HCT116 (cell line): ENCODE measurements at regions not wholly inside any gene's neighbourhood (a gene's known extent, or its start where the extent isn't known, plus 50 kb on each side); places are given as distances from the start of the nearest gene placed in this dataset.

ENCODE experiments used
- ATAC-seq: fragments of 200-7000 bp; cut with Tn5 transposase; 2 replicates; pipeline ENCODE4 v1.9.1; 2020; ENCODE audit warnings: mild to moderate bottlenecking, moderate library complexity
- BruUV-seq: library from RNA; stranded (reverse); fragments of 400-500 nt; replicated peaks from 2 replicates; lab custom pipeline; 2021; lab: Mats Ljungman, UMichigan
- CTCF ChIA-PET: fragments of 300-600 bp; sonication (Branson Sonifier 250); formaldehyde crosslinking; loops from one replicate; lab custom pipeline; 2021; ENCODE audit warnings: antibody characterized with exemption; lab: Charles Lee
- POLR2A ChIA-PET: fragments of 300-600, 350-600 bp; sonication (Branson Sonifier 250); formaldehyde crosslinking; loops from one replicate; lab custom pipeline; 2021; ENCODE audit warnings: antibody characterized with exemption; lab: Charles Lee
- RAD21 ChIA-PET, 2 experiments: fragments of 300-600 bp; sonication (Branson Sonifier 250); formaldehyde crosslinking; loops; one replicate each; lab custom pipeline; 2023; ENCODE audit warnings: low total read pairs in 2 of 2; ENCODE audit not compliant: uncharacterized antibody in 2 of 2, unreplicated experiment in 2 of 2, low non-redundant PET in 1 of 2; lab: Charles Lee
- DNase-seq: peaks from one replicate; pipeline ENCODE4 v3.0.0-alpha.2; 2010; ENCODE audit warnings: low read depth, low spot score
- H2AFZ ChIP-seq: fragments of 200-600 bp; shearing (Covaris generic), sonication (generic); 2 replicates; pipeline ENCODE4 v1.6.1; 2017; ENCODE audit warnings: low read depth, mixed run types, mixed read lengths, antibody characterized with exemption, low read length; ENCODE audit not compliant: poor library complexity, severe bottlenecking
- H3K27ac ChIP-seq: 2 replicates; pipeline ENCODE4 v1.5.1; 2012; ENCODE audit warnings: low read depth, low read length
- H3K27me3 ChIP-seq: fragments of 200-600 bp; sonication (generic); 2 replicates; pipeline ENCODE4 v1.6.1; 2016; ENCODE audit warnings: mixed run types, low read length, mixed read lengths; ENCODE audit not compliant: insufficient read depth
- H3K36me3 ChIP-seq, 2 experiments: fragments of 200-500 bp in 1 of 2; fragments of 200-600 bp in 1 of 2; sonication (Bioruptor generic) in 1 of 2; sonication (generic) in 1 of 2; 2 replicates each; pipeline versions ENCODE4 v1.5.1 to v1.6.1; 2014 to 2016; ENCODE audit warnings: low read length in 2 of 2, inconsistent platforms in 1 of 2, mixed read lengths in 1 of 2, mixed run types in 1 of 2; ENCODE audit not compliant: insufficient read depth in 2 of 2, control insufficient read depth in 1 of 2
- H3K4me1 ChIP-seq, 2 experiments: fragments of 200-600 bp in 1 of 2; sonication (generic) in 1 of 2; 2 replicates each; pipeline versions ENCODE4 v1.5.1 to v1.6.1; 2012 to 2017; ENCODE audit warnings: low read length in 2 of 2, inconsistent platforms in 1 of 2, mild to moderate bottlenecking in 1 of 2, mixed read lengths in 1 of 2, mixed run types in 1 of 2, moderate library complexity in 1 of 2; ENCODE audit not compliant: insufficient read depth in 2 of 2, control insufficient read depth in 1 of 2
- H3K4me2 ChIP-seq: fragments of 200-600 bp; sonication (generic); 2 replicates; pipeline ENCODE4 v1.6.1; 2017; ENCODE audit warnings: mixed run types, low read length, mixed read lengths
- H3K4me3 ChIP-seq, 2 experiments: fragments of 200-600 bp in 1 of 2; sonication (generic) in 1 of 2; replicated peaks in 1 of 2; 2 replicates each; pipeline ENCODE4 v1.5.1; 2011 to 2016; ENCODE audit warnings: low read length in 2 of 2, control low read depth in 1 of 2, low read depth in 1 of 2, mild to moderate bottlenecking in 1 of 2, mixed read lengths in 1 of 2, mixed run types in 1 of 2
- H3K79me2 ChIP-seq: fragments of 200-600 bp; sonication (generic); 2 replicates; pipeline ENCODE4 v1.6.1; 2017; ENCODE audit warnings: mild to moderate bottlenecking, mixed run types, low read length, moderate library complexity, mixed read lengths; ENCODE audit not compliant: insufficient read depth
- H3K9ac ChIP-seq: fragments of 200-600 bp; sonication (generic); 2 replicates; pipeline ENCODE4 v1.6.1; 2016; ENCODE audit warnings: low read length, mixed read lengths
- H3K9me2 ChIP-seq: fragments of 200-600 bp; sonication (generic), shearing (Covaris generic); 2 replicates; pipeline ENCODE4 v1.6.1; 2017; ENCODE audit warnings: mixed run types, mild to moderate bottlenecking, moderate library complexity; ENCODE audit not compliant: insufficient read depth
- H3K9me3 ChIP-seq, 2 experiments: fragments of 200-500 bp in 1 of 2; fragments of 200-600 bp in 1 of 2; sonication (Bioruptor generic) in 1 of 2; sonication (generic) in 1 of 2; 2 replicates each; pipeline ENCODE4 v1.6.1; 2014 to 2017; ENCODE audit warnings: low read length in 2 of 2, mixed read lengths in 2 of 2, inconsistent platforms in 1 of 2, low read depth in 1 of 2, mild to moderate bottlenecking in 1 of 2, mixed run types in 1 of 2, moderate library complexity in 1 of 2; ENCODE audit not compliant: control insufficient read depth in 1 of 2, insufficient read depth in 1 of 2
- H4K20me1 ChIP-seq: fragments of 200-600 bp; sonication (generic), shearing (Covaris generic); 2 replicates; pipeline ENCODE4 v1.6.1; 2017; ENCODE audit warnings: mixed run types, mild to moderate bottlenecking, moderate library complexity; ENCODE audit not compliant: insufficient read depth
- CBX3 ChIP-seq: IDR thresholded peaks from 2 replicates; pipeline ENCODE4 v1.6.1; 2012; ENCODE audit warnings: low read depth
- EGR1 ChIP-seq: IDR thresholded peaks from 2 replicates; pipeline ENCODE4 v1.6.1; 2012; ENCODE audit warnings: low read depth
- EZH2 ChIP-seq: fragments of 200-600 bp; sonication (generic); IDR thresholded peaks from 2 replicates; pipeline ENCODE4 v1.6.1; 2017; ENCODE audit warnings: antibody characterized with exemption, mixed run types
- POLR2AphosphoS5 ChIP-seq: IDR thresholded peaks from 2 replicates; pipeline ENCODE4 v1.6.1; 2011; ENCODE audit warnings: mild to moderate bottlenecking, low read depth, low read length, moderate library complexity
- REST ChIP-seq: IDR thresholded peaks from 2 replicates; pipeline ENCODE4 v1.6.1; 2012; ENCODE audit warnings: low read depth
- SIN3A ChIP-seq: IDR thresholded peaks from 2 replicates; pipeline ENCODE4 v1.6.1; 2012; ENCODE audit warnings: low read depth
- YY1 ChIP-seq: IDR thresholded peaks from 2 replicates; pipeline ENCODE4 v1.6.1; 2011; ENCODE audit warnings: low read length, low read depth, moderate library complexity, mild to moderate bottlenecking; ENCODE audit not compliant: insufficient replicate concordance; ENCODE audit errors: extremely low read depth
- ZBTB33 ChIP-seq: IDR thresholded peaks from 2 replicates; pipeline ENCODE4 v1.6.1; 2011; ENCODE audit warnings: mild to moderate bottlenecking, low read length, moderate library complexity; ENCODE audit not compliant: insufficient replicate concordance; ENCODE audit errors: extremely low read depth
- ZNF274 ChIP-seq: fragments of 200-500 bp; sonication (Bioruptor generic); IDR thresholded peaks from 2 replicates; pipeline ENCODE4 v1.6.1; 2014; ENCODE audit warnings: mild to moderate bottlenecking, low read depth, low read length, inconsistent platforms
- intact Hi-C: fragments of 100-400 bp; cut with micrococcal nuclease; formaldehyde crosslinking; loops from 2 replicates; pipeline ENCODE4 v1.10.0; 2022

- no peak for TF ChIP-seq ZBTB33
Observed at GRCh38 chr3:177571944-177572315, 374.6 kb upstream of the TBL1XR1 start (continued).

- TF ChIP-seq EZH2 = no peak
- TF ChIP-seq POLR2AphosphoS5 = no peak
- no peak for TF ChIP-seq EGR1
- no peak for TF ChIP-seq ZNF274
- TF ChIP-seq ZBTB33 = no peak
- no peak for TF ChIP-seq CBX3
- no peak for TF ChIP-seq YY1
- no peak for TF ChIP-seq SIN3A
- TF ChIP-seq REST = no peak
- no peaks in the 10 kb centered on the region for H3K36me3 ChIP-seq
- ATAC-seq (peak; percentile 42; the same call in 1 of the 2 replicates), DNase-seq (no peak)
- no peaks in the 10 kb centered on the region for H4K20me1 ChIP-seq
- H3K79me2 ChIP-seq = no peaks in the 10 kb centered on the region
- no peak overlapping the region for H3K27ac ChIP-seq
- no peak overlapping the region for H3K4me2 ChIP-seq
- no peak overlapping the region for H3K9ac ChIP-seq
- ChIA-PET RAD21 (no interaction called here), CTCF (no interaction called here), POLR2A (interaction anchor here (1.0 kb wide), 1 partner anchor 15 kb away, joined by 3 read pairs; no protein-coding TSS in a partner anchor)
- H3K9me2 ChIP-seq = no peaks in the 10 kb centered on the region
- H3K9me3 ChIP-seq = no peaks in the 10 kb centered on the region
- no peak overlapping the region for H3K4me3 ChIP-seq
- H2AFZ ChIP-seq = no peak overlapping the region
- no TSS peak for BruUV-seq
- H3K27me3 ChIP-seq = no peaks in the 10 kb centered on the region
- no peaks in the 10 kb centered on the region for H3K4me1 ChIP-seq
- intact Hi-C loops = no loop called here
Observed at GRCh38 chr3:177574222-177574856, 377.1 kb upstream of the TBL1XR1 start.
